HS-27A (cell line): ENCODE measurements at regions not wholly inside any gene's neighbourhood (a gene's known extent, or its start where the extent isn't known, plus 50 kb on each side); places are given as distances from the start of the nearest gene placed in this dataset.

Experiments
- DNase-seq: peaks from one replicate; pipeline ENCODE4 v3.0.0-alpha.2; 2012; ENCODE audit warnings: low read depth, missing footprints

GRCh38 chr19:29292562-29292961 is 79.6 kb upstream of the UQCRFS1 start:
- DNase-seq = no peak

DNA sequence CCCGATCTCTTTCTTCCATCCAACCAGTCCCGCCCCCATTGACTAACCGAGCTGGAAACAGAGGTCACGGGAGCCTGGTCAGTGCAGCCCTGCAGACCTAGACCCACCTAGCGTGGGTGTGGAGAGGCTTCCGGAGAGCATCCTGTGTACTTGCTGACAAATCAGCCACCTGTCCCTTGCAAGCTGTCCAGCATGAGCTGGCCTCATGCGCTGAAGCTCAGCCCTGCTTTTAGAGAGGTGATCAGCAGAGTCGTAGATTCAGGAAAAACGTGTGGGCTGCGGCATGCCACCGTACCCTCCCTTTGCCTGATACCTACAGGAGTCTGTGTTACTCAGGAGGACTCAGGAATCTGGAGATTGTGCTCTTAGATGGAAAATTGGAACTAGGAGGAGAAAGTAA is 80.3 kb upstream of the UQCRFS1 start:
- DNase-seq = no peak

GRCh38 chr19:29293736-29294342 is 80.9 kb upstream of the UQCRFS1 start:
- DNase-seq = no peak

- DNase-seq = no peak
Observed at GRCh38 chr19:29294343-29294811, 81.4 kb upstream of the UQCRFS1 start.

DNA sequence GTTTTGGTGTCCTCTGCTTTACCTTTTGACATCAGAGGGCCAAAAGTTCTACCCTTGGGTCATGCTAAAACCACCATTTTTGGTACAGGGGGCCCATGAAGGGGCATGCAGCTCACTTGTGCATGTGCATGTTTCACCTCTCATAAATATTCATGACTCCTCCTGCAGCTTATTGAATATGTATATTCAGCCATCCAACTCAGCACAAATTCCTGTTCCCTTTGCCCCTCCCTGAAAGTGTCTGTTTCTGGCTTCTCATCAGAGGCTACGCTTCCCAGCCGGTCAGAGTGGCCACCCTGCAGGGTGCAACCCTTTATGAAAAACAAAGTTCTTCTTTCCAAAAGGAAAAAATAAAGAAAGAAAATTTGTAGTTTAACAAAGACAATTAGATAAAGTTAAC is 82.3 kb upstream of the UQCRFS1 start:
- no peak for DNase-seq

- no peak for DNase-seq
Observed at GRCh38 chr19:29297381-29297780, 84.4 kb upstream of the UQCRFS1 start.

- DNase-seq = no peak
Observed at GRCh38 chr19:29299416-29300380, 86.7 kb upstream of the UQCRFS1 start.

- DNase-seq = no peak
Observed at GRCh38 chr19:29302002-29302928, 89.3 kb upstream of the UQCRFS1 start.

- DNase-seq = no peak
Observed at GRCh38 chr19:29303069-29303718, 90.2 kb upstream of the UQCRFS1 start.

DNA sequence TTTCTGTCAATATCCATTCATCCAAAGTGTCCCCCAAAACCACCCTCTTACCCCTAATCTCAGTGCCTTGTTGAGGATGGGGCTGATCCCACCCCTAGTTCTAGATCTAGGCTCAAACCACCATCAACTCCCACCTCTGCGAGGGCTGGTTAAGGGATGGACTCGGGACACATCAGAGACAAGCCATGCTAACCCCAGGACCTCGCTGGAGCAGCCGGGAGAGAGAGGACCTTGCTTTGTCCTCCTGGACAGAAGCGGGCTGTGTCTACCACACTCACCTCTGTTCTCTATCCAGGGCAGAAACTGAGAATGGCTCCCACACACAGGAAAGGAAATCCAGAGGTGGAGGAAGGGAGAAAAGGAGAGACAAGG is 90.8 kb upstream of the UQCRFS1 start:
- no peak for DNase-seq

GRCh38 chr19:29305268-29305667 is 92.3 kb upstream of the UQCRFS1 start:
- no peak for DNase-seq

DNA sequence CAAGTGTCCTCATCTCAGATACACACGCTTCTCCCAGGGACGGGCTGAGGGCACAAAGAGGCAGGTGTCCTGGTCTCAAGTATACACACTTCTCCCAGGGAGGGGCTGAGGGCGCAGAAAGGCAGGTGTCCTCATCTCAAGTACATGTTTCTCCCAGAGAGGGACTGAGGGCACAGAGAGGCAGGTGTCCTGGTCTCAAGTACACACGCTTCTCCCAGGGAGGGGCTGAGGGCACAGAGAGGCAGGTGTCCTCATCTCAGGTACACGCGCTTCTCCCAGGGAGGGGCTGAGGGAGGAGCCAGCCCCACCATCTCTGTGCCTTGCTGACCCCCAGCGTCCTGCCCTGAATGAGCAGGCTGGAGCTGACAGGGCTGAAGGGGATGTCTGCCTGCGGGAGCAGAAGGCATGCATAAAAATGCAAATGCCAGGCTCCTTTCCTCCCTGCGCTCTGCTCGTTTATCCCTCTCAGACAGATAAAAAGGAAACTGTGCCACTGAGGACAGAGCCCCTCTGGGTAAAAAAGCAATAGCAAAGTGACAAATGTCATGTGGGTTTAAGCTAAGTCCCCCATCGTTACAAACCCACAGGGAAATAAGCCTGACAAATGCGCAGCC is 96.1 kb upstream of the UQCRFS1 start:
- no peak for DNase-seq

DNA sequence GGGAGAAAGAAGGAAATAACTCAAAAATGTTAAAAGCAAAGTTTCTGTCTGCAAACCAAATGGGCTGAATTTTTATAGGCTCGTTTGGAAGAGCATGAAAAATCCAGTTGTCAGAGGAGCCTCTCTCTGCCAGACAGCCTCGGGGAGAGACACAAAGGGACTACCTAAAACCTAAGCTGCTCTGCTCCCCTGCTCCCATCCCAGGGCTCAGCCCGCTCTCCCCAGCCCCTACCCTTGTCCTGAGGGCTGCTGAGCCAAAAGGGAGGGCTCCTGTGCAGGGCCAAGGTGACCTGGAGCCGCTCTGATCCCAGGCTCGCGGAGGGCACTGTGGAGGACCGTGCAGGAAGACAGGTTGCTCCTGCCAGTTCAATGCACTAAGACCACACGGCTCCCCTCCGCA is 96.7 kb upstream of the UQCRFS1 start:
- DNase-seq = no peak

- DNase-seq = no peak
Observed at GRCh38 chr19:29311191-29311790, 98.3 kb upstream of the UQCRFS1 start.

DNA sequence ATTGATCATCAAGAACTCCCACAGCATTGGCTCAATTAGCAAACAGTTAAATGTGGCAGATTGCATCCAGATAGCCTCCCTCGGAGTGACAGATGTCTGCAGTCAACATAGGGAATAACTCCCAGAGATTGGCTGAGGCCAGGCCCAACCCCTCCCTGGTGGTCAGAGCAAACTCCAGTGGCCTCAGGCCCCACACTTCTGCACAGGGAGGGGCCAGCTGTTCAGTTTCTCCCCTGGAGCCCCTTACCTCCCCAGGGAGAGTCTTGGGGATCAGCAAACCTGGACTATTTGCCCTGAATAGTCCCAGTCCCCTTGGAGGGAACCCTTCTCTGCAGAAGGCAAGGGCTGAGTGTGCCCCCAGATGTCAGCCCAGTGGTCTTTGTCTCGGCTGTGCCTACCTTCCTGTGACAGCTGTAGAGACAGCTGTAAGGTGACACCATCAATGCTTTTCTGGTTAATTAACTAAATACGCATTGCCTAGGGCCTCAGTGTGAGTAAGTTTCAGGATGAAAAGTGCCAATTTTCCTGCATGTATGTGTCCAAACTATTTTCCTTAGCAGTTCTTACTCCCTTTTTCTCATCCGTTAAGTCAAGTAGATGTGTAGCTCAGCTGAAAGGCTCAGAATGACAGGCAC is 102.7 kb upstream of the UQCRFS1 start:
- DNase-seq = no peak

- DNase-seq = no peak
Observed at GRCh38 chr19:29318581-29318980, 105.6 kb upstream of the UQCRFS1 start.

- DNase-seq = no peak
Observed at GRCh38 chr19:29320086-29320485, 107.1 kb upstream of the UQCRFS1 start.

DNA sequence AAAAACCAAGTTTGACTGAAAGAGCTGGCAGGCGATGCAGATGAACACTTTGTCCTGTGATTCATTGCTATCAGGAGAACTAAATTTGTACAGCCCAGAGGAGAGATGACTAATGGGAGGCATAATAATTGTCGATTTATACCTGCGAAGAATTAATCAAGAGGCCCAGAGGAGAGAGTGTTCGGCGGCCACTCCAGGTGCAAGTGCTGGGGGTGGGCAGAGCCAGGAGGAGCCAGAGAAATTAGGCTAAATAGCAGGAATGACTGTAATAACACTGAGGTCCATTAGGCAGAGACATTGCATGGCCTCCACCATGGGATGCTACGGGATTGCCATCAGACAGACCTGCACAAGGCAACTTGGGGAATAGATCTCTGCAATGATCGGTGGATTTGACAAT is 107.7 kb upstream of the UQCRFS1 start:
- no peak for DNase-seq

DNA sequence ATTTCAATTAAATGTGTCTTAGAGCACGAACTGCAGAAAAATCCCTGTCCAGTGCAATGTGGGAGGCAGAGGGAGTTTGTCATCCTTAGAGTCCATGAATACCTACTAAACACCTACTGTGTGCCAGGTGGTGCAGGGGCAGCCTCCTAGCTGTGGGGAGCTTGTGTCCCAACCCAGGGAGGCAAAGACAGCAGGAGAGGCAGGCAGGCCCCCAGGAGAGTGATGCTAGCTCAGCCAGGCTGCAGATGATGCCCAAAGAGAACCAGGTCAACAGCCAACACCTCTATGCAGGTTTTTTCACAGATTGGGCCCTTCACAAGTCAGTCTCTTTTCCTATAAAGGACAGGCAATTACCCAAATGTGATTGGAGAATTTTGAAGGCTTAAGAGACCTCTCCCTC is 108.2 kb upstream of the UQCRFS1 start:
- no peak for DNase-seq

DNA sequence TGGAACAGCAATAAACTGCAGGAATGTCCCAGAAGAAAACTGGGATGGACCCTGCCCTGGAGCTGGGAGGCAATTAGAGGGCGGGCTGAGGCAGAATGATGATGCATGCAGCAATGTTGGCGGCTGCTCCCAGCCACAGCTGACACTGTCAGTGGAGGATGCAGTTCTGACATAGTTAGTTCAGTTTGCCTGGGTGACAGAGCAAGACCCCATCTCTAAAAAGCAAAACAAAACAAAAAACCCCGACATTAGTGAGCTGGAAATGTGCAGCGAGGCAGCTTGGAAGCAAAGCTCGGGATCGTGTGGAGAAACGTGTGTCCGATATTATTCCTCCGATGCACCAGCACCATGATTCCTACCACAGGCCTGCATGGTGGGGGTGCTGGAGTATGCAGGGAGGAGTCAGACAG is 110.1 kb upstream of the UQCRFS1 start:
- DNase-seq = no peak
